Effector CD4-positive, alpha-beta T cell (primary cell): ENCODE measurements at regions not wholly inside any gene's neighbourhood (a gene's known extent, or its start where the extent isn't known, plus 50 kb on each side); places are given as distances from the start of the nearest gene placed in this dataset.
A peak's percentile ranks its signal among the peaks of the same experiment; 100 is the strongest.
"Not testable (repeated sequence)": the region's sequence is repeated elsewhere in the genome, so short reads cannot be mapped to it uniquely, and the experiment has no call there.

Experiments
- DNase-seq: peaks from one replicate; pipeline ENCODE4 v3.0.0-alpha.2; 2020

DNA sequence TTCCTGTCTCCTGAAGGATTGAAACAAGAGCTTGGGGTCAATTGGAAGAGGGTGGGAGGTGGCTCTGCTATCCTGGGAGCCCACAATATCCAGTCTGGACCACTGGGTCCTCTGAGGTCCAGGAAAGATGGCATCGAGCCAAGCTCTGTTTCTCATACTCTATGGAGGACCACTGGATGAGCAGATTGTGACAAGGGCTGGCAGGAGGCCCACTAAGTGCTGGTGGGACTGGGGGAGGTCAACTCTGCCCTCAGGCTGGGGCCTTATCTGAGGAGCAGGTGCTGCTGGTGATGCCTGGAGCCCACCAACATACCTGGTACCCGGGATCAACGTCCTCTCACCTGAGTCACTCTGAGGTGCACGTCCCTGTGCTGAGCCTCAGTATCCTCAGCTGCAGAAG, 142.4 kb downstream of the NDUFA10 start:
- DNase-seq = no peak

DNA sequence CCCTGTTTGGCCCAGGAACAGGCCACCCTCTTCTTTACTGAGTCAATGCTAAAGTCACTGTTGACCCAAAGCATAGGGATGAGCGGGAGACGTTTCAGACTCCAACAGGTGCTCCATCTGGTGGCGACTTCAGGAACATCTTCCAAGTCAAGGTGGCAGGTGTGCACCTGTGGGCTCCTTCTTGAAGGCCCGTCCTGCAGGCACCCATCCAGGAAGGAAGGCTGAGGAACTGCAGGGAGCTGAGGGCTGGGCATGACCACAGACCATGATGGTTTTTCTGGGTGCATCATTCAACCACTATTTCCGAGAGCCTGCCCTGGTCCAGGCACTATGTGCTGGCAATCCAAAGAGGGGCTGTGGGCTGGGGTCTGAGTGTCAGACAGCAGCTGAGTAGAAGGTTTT, 142.8 kb downstream of the NDUFA10 start:
- peak; percentile 48 for DNase-seq

DNA sequence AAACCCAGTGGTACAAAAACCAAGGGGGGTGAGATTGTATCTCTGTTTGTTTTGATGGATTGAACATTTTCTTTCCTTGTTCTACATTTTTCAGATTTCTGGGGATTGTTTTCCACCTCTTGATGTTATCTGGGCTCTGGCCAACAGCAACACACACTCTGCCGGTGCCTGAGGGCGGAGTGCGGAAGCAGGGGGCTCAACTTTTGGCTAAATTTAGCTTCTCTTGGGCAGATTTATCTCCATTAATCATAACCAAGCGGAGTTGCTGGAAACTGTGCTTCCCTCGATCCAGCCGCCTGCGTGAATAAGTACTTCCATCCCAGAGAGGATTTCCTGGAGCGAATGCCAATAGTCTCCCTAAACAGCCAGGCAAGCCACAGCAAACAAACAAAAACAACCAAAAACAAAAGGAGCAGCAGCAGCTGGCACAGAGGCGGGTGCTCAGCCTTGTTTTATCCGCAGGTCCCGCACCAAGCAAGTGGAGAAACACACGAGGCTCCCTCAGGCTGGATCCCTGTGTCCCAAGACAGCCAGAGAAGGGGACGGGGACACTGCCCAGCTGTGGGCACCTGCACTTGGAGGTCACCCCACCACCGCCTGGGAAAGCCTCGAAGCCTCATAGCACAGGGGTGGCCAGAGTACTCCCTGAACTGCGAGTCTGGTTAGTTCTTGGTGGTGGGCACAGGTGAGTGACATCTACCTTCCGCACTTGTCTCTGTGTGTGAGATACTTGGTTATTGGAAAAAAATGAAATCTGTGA, 143.4 kb downstream of the NDUFA10 start:
- DNase-seq = no peak

DNA sequence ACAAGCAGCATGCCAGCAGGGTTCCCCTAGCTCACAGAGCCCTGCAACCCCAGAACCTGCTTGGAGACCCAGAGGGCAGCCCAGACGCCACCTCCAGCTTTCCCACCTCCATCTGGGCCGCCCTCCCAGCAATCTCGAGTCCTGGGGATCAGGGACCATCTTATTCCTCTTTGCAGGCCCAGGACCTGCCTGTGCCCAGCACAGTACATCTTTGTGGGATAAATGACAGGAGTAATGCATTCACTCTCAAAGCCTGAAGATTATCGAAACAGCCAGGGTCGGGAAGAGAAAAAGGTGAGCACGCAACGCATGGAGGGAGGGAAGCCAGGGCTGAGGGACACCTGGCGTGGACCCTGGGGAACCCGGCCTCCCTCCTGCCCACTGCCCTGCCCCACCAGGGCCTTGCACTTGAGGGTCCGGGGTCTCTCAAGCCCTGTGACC, 144.1 kb downstream of the NDUFA10 start:
- no peak for DNase-seq

DNA sequence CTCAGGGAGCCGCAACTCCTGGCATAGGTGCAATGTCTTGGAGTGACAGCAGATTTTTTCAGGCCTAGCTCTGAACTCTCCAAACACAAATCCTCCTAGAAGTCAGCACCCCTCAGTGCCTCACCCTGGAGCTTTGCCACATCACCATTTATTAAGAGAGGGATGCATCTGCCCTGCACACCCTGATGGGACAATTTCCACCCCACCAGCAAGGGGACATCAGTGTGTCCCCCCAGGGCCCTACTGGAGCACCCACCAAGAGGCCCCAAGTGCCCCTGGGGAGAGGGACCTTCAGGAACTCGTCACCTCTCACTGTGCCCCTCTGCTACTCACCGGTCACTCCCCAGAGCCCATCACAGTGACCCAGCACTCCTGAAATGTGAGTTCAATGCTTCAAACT, 144.7 kb downstream of the NDUFA10 start:
- no peak for DNase-seq

DNA sequence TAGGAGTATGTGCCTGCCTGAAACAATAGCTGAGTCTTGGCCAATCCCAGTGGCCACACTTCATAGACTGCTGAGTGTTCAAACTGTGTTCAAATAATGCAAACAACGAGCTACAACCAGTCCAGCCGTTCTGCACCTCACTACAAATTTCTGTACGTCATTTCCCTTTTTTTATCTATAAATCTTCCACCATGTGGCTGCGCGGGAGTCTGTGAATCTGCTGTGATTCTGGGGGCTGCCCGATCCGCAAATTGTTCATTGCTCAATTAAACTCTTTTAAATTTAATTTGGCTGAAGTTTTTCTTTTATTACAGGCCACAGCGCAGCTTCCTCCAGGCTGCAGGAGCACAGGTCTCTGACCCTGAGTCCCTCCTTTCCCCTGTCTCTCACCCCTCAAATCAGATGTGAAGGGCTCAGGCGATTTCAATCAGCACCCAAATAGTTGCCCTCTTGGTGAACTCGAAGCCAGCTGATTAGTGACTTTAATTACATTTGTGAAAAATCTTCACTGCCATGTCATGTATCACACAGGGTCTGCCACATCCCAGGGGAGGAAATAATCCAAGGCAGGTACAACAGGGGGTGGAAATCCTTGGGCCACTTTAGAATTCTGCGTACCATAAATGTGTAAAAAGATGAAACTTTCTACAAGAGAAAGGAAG, 145.6 kb downstream of the NDUFA10 start:
- no peak for DNase-seq

DNA sequence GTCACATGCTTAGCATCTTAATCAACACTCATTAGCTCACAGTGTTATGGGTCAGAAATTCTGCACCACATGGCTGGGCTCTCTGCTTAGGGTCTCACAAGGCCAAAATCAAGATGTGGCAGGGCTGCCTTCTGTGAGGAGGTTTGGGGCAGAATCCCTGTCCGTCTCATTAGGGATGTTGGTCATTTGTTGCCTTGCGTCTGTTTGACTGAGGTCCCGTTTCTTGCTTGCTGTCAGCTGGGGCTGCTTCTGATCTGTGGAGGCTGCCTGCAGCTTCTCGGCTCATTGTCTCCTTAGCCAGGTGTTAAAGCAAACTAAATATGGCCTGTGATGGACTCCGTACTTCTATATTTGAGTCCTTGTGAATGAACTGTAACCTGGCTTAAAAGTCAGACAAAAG, 146.5 kb downstream of the NDUFA10 start:
- no peak for DNase-seq

DNA sequence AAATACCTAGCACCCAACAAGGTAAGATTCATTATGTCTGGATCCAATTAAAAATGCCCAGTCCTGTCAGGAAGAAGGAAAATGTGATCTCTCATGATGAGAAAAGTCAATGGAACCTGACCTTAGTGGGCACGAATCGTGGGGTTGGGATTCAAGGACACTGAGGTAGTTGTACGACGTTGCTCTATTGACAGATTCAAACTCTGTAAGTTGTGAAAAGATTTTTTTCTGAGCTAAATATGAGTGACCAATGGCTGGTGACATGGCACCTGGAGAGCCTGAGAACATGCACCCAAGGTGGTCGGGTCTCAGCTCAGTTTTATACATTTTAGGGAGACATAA, 148.2 kb downstream of the NDUFA10 start:
- no peak for DNase-seq

DNA sequence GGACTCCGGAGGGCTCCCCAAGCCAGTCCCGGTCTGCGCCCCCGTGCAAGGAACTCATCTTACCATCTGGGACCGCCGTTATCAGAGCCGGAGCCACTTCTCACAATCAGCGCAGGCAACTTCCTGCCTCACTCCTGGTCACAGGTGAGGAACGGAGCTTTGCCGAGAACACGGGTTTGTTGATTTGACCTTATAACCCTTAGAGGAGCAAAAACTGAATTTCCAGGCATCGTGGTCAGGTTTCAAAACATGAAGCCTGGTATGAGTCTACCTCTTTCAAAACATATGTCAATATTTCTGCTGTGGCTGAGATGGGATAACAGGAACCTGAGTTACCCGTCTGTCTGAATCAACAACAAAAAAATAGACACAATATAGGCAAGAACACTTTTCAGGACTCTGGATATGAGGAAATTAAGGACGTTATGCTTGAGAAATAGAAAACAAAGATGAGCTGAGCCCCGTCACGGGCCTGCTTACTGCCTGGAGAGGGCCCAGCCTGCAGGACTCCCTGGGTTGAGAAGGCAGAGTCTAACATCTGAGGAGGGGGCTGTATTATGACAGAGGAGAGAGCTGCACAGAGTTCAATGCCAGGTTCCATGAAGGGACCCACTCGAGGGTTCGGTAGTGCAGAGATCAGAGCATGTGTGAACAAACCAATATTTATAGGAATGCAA, 148.7 kb downstream of the NDUFA10 start:
- DNase-seq = no peak

DNA sequence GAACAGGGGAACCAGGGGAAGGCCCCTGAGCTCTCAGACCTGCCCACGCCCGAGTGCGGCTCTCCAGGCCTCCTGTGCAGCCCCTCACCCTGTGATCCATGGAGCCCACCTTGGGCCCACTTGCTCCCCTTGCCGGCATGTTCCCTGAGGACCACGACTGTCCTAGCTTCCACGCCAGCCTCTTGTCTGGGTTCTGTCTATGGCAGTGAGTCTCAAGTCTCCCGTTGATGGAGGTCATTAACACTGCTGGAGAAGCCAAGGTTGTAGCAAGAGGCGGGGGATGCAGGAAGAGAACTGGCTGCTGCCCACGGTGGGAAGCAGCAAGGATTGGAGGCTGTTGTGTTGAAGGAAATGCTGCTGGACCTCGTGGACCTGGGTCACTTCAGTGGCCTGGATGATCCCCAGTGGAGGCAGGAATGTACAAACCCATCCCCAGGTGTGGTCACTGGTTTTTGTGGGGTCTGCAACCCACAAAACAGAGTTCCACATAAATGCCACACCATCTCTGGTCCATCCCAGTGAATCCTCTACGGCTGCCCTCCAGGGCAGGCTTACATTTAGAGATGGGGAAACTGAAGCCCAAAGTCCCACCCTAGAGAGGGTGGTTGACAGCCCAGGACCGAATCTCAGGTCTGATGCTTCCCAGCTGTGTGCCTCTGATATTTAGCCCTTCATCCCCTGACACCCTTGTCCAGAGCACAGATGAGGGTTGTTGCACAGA, 150.3 kb downstream of the NDUFA10 start:
- no peak for DNase-seq

DNA sequence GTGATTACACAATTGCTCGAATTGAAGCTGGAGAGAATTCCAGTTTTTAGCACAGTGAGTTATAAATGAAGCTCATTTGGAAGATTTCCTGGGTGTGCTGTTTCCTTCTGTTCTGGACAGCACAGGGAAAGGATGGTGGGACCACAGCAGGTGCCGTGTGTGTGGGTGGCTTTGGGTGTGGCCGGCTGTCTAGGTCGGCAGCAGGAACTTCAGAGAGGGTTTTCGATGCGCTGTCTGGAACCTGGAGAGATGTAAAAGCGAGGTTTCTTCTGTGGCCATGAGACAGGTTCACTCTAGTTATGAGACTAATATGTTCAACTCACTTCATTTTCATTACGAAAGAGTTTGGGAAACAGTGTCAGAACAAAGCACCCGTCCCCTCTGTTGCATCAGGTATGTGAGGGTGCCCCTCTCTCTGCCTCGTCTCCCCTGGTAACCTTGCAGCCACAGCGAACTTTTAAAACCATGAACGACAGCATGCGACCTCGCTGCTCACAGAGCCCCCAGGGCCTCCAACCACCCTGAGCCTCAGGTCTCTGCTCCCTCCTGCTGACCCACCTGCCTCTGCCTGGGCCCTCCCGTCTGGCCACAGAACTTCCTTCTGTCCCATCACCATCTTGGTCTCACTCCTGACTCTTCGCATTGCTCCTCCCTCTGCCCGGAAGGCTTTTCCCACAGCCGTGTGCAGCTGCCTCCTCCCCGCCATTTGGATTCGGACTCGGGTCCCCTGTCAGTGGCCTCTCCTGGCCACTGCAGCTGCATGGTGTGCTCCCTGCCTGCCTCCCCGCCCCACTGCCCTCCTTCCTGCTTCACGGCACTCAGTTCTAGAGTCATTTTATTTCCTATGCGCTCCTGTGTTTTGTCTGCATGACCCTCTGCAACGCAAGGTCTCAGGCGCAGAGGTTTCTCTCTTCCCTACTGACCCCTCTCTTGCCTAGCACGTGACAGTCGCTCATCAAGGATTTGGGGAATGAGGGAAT, 151.2 kb downstream of the NDUFA10 start:
- DNase-seq = no peak

DNA sequence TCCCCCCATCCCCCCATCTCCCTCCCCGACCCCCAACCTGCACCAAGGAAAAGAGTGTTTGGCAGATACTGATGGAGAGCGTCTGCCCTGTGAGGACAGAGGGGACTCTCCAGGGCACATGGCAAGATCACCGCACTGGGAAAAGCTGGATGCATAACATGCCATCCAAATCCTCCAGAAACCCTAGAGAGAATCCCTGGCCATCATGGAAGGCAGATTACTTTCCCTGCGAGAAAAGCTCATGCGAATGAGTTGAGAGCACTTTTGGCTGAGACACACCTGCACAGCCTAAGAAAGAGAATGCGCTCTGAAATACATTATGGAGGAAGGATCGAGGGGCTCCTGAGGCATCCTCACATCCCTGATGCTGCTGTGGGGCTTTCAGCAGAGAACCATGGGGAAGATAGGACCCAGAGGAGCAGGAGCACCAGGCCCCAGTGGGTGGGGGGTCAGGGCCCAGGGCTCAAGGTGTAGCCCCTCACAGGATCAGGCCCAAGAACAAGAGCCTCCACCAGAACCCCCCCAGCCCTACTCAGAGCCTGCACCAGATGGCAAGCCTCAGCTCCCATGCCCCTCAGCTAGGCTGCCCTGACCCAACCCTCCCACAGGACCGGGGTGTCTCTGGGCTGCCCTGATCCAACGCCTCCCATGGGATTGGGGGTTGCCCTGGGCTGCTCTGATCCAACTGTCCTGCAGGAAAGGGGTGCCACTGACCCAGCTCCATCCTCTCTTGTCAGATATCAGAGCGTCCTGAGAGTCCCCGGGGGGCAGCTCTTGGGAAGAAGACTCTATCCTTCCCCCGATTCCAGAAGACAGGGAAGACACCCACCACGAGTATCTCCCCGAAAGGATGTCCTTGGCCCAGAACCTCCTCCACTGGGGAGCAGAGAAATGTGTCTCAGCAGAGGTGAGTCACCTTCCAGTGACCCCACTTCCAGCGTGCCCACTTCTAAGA, 153.4 kb downstream of the NDUFA10 start:
- no peak for DNase-seq

DNA sequence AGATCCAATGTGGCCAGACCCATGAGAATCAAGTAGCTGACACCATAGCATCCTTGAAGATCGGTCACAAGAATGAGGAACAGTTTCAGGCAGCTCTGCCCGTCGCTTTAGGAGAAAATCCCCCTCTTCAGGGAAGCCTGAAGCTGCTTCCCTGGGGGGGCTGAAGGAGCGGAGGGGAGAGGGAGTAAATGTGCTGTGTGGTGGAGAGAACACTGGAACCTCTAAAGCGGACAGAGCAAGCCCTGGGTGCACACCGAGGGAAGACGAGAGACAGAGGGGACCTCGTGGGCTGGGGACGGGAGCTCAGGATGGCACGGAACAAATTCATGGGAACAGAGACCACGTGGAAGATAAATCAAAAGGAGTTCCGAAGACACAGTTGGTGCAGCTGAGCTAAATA, 154.3 kb downstream of the NDUFA10 start:
- DNase-seq = no peak

DNA sequence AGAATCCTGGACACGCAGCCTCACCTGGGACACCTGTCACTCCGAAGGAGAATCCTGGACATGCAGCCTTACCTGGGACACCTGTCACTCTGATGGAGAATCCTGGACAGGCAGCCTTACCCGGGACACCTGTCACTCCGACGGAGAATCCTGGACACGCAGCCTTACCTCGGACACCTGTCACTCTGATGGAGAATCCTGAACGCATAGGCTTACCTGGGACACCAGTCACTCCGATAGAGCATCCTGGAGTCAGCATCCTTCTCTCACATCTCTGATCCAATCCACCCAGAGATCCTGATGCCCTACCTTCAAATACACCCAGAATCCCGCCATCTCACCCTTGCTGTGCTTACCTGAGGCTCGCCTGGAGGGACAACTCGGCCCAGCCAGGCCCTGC, 154.9 kb downstream of the NDUFA10 start:
- DNase-seq = no peak

DNA sequence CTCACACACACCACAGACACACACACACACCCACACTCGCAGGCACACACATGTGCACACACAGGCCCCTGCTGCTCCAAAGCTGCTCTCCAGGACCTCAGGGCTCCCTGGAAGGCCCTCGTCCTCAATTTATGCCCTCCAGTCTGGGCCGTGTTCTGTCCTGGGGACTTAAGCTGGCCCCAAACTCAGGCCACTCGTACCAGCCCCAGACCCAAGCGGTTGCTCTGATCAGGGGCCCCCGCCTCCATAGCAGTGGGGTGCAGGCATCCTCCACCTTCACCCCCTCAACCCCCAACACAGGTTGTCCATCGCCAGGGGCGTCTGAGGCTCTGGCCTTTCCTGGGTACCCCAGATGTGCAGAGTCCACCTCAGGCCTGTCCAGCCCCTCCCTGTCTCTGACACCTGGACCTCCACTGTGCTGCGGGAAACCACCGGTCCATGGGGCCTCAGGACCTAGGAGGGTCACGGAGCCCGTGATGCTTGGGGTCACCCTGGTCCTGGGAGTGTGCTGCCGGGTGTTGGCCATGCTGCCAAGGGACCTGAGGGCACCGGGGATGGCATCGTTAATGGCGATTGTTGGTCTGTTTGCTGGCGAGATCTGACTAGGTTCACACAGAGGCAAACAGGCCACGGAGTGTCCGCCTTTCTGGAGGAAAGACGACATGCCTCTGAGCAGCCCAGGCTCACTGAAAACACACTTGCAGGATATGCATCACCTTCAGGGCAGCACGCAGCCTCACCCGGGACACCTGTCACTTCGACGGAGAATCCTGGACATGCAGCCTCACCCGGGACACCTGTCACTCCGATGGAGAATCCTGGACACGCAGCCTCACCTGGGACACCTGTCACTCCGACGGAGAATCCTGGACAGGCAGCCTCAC, 155.6 kb downstream of the NDUFA10 start:
- no peak for DNase-seq

DNA sequence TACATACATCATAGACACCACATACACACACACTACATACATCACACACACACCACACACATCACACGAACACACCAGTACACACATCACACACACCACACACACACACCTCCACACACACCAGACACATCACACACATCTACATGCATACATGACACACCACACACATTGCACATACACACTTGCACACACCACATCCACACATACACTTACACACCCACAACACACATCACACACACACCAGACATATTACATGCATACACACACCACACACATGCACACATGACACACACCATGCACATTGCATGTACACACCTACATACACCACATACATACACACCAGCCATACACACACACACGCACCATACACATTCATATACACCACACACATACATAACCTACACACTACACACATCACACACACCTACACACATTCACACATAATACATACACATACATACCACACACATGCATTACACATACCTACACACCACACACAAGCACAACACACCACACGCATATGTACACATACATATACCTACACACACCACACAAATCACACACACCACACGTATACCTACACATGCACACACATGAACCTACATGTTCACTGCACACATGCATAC, 156.5 kb downstream of the NDUFA10 start:
- no peak for DNase-seq

DNA sequence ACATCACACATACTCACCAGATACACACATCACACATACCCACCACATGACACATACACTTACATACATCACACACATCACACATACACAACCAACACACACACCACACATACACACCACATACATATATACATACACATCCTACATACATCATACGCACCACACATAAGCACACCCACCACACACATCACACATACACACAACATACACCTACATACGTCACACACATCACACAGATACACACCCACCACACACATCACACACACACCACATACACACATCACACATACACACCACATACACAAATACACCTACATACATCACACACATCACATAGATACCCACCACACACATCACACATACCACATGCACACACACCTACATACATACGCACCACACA, 158.4 kb downstream of the NDUFA10 start:
- DNase-seq = no peak

DNA sequence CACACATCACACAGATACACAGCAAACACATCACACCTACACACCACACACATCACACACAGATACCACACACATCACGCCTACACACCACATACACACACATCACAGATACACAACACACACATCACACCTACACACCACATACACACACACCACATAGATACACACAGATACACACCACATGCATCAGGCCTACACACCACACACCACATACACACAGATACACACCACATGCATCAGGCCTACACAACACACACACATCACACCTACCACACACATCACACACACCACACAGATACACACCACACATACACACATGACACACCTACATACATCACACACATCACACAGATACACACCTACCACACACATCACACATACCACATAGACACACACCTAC, 158.8 kb downstream of the NDUFA10 start:
- no peak for DNase-seq

DNA sequence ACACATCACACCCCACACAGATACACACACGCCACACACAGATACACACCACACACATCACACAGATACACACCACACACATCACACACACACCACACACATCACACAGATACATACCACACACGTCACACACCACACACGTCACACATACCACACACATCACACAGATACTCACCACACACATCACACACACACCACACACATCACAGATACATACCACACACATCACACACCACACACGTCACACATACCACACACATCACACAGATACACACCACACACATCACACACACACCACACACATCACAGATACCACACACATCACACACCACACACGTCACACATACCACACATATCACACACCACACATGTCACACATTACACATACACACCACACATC, 159.3 kb downstream of the NDUFA10 start:
- not testable (repeated sequence) for DNase-seq
